NOMO-1 treated with DMSO at 0.1 percent for 48 hours (cell line): ENCODE measurements at regions not wholly inside any gene's neighbourhood (a gene's known extent, or its start where the extent isn't known, plus 50 kb on each side); places are given as distances from the start of the nearest gene placed in this dataset.
"Not testable (repeated sequence)": the region's sequence is repeated elsewhere in the genome, so short reads cannot be mapped to it uniquely, and the experiment has no call there.

Experiments used
- DNase-seq: peaks from one replicate; lab custom pipeline; 2025; ENCODE audit not compliant: unreplicated experiment; lab: John Stamatoyannopoulos, UW

GRCh38 chr1:66455446-66455845 is 78.5 kb upstream of the SGIP1 start:
- DNase-seq = no peak

- no peak for DNase-seq
These were observed 73.2 kb upstream of the SGIP1 start for GRCh38 chr1:66460776-66461175.

- no peak for DNase-seq
These were observed 71.6 kb upstream of the SGIP1 start for GRCh38 chr1:66462313-66462712.

- no peak for DNase-seq
These were observed 69.6 kb upstream of the SGIP1 start for GRCh38 chr1:66464351-66464750.

- no peak for DNase-seq
These were observed 69.2 kb upstream of the SGIP1 start for GRCh38 chr1:66464802-66465201.

GRCh38 chr1:66466695-66467094 is 67.3 kb upstream of the SGIP1 start:
- DNase-seq = not testable (repeated sequence)

- DNase-seq = no peak
These were observed 65.2 kb upstream of the SGIP1 start for GRCh38 chr1:66468722-66469121.

GRCh38 chr1:66475940-66476339 is 58.0 kb upstream of the SGIP1 start:
- no peak for DNase-seq

GRCh38 chr1:66476774-66477173 is 57.2 kb upstream of the SGIP1 start:
- no peak for DNase-seq

GRCh38 chr1:66478116-66478515 is 55.8 kb upstream of the SGIP1 start:
- no peak for DNase-seq

GRCh38 chr1:66480162-66480561 is 53.8 kb upstream of the SGIP1 start:
- no peak for DNase-seq

GRCh38 chr1:66481215-66481614 is 52.7 kb upstream of the SGIP1 start:
- not testable (repeated sequence) for DNase-seq
